Hippocampal formation (tissue), 2 donors: ENCODE measurements at regions not wholly inside any gene's neighbourhood (a gene's known extent, or its start where the extent isn't known, plus 50 kb on each side); places are given as distances from the start of the nearest gene placed in this dataset.

Source experiments
- DNase-seq, 2 donors: peaks; one replicate each; lab custom pipeline; 2025; lab: John Stamatoyannopoulos, UW

DNA sequence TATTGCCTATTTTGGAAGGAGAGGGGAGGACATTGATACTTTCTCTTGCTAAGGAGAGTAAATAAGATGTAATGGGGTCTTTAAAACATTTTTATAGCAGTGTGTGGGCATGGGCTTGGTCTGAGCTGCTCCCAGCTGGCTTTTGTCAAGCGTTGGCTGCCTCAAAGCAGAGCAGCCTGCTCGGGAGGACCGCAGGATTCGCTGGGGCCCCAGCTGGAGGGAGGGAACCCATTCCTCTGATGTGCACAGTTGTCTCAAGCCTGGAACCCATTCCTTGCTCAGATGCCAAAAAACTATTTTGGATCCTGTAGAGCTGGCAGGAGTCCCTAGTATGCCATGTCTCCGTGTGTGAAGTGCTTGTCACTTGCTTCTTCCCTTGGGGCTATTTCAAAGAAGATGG is 59.4 kb upstream of the RMDN2 start:
- no peak for DNase-seq

DNA sequence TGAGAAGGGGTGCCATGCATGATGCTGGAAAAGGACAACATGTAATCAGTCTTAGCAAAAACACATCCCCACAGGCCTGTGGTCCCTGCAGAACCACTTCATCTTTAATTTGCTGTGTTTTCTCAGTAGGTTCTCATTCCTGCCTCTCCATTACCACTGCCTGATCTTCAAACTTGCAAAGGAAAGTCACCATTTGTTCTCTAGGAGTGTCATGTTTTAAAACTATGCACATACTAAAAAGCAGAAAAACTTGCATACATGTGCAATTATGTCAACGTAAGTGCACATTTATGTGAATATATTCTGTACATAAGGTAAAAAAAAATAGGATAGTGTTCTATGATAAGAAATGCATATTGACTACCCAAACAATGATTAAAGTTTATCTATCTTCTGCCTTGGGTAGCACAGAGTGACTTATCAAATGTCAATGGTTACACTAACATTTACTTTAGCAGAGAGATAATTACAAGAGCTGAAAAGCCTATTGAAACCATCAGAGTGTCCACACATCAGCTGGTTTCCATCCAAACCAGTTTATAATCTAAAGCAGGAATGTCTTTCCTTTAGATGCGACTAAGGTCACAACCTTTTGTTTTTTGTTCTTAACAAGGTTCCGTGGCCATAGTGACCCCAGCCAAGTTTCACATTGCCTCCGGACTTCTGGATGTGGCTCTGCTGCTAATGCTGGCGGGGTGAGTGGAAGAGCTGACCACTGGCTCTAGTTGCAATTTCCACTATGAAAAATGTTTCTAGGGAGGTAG is 58.7 kb upstream of the RMDN2 start:
- DNase-seq = no peak

DNA sequence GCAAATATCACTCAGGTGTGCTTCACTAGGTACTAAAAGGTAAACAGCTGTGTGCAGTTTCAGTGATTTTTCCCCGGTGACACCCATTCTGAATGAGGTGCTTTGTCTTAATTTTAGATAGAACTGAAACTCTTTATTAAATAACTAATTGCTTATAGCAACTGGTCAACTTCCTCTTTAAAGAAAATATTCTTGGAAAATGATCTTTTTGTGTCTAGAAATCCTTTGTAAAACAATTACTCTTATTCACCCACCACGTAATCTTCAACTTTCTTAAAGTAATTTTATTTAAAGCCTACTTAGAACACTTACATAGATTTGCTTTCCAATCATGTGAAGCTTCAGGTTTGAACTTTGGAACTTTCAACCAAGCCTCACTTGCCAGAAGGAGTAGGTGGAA is 57.9 kb upstream of the RMDN2 start:
- DNase-seq = no peak

DNA sequence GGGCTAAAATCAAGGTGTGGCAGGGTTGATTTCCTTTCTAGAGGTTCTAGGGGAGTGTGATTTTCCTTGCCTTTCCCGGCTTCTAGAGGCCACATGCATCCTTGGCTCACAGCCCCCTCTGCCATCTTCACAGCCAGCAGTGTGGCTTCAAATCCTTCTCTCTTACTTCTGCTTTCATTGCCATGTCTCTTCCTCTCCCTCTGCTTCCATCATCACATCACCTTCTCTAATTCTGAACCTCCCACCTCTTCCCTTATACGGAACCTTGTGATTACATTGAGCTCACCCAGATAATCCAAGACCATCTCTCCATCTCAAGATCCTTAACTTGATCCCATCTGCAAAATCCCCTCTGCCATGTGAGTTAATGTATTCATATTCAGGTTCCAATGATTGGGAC is 56.2 kb upstream of the RMDN2 start:
- DNase-seq = no peak

DNA sequence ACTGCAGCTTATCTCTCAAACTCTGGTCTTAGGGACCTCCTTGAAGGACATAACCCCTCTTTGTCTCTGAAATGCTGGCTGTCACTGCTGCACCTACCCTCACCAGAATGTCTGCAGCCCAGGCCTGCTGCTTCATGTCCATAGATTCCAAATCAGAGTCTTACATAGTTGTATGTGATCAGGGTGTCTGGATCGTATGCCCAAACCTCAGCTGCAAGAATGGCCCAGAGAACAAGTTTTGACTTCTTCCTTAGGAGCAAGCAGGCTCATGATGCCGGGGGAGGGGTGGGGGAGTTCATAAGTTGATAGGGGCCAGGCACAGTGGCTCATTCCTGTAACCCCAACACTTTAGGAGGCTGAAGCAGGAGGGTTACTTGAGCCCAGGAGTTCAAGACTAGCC is 55.8 kb upstream of the RMDN2 start:
- DNase-seq = no peak

DNA sequence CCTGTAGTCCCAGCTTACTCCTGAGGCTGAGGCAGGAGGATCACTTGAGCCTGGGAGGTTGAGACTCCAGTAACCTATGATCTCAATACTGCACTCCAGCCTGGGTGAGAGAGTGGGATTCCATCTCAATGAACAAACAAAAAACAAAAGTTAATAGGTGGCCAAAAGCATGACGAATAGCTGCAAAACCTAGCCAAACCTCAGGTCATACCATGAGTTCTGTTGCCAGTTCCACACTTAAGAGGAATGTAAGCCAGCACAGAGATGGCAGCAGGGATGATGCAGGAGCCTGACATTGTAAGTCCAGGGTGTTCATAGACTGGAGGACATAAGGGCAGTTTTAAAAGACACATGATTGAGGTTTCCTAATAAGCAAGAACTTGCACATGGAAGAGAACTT is 55.3 kb upstream of the RMDN2 start:
- no peak for DNase-seq

DNA sequence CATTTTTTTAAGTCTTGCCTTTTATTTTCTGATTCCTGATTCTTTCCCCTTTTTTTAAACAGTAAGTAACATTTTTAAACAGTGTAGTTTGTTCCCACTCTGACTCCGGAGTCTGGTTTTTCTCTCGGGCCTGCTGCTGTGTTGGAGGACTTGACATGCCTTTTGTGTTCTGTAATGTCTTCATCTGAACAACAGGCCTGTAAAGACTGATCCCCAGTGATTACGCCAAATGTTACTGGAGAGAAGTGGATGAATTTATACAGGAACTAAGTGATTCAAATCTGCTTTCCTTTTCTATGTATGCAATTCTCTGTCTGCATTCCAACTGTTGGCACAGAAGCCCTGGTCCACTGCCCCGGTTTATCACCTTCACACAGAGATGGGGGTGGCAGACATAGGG is 54.3 kb upstream of the RMDN2 start:
- no peak for DNase-seq

DNA sequence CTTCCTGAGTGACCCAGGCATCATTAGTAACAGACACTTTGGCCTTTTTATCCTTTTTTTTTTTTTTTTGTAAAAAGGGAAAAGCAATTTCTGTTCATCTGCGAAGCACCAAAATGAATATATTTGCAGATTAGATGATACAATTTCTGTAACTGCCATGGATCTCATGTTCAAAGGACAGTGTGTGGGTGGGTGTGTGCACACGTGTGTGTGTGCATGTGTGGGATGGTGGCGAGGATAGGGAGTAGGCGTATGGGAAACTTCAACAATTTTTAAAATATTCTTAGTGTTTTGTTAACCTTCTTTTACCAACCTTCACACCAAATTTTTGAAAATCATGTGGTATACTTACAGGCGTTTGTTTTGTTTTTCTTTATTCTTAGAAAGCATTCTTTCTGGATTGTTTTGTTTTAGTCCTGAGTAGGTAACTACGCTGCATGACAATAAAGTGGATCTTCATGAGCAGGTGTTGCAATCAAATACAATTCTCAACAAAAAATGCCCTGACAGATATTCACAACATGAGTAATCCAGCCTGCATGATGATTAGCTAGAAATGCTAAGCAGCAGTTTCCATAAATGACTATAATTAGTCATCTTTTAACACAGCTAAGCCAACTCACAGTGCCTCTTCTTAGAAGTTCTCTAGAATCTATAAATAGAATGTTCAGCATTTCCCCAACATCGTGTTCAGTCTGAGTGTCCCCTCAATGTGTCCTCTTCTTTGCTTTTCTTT is 53.5 kb upstream of the RMDN2 start:
- peak in 1 of 2 donors; percentile 50 for DNase-seq

DNA sequence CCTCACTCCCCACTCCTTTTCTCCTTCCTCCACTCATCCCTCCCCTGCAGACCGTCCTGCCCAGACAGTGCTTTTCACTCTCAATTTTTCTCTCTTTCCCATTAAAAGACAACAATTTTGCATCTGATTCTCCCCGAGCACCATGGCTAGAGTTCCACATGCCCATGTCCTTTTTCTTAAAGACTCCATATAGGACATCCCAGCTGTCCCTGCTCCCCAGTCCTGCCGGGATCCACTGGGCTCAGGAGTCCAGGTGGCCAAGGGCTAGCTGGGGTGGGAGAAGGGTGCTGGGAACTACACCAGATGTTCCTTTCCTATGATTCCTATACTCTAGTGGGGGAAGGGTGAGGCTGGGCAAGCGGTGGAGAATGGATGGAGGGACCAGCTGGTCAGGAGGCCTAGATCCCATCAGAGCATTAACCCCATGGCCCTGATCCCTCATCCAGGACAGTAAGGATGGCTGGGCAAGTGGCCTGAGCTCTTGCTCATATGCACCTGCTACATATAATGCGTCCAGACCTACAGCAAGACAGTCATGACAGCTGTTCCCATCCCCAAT is 52.8 kb upstream of the RMDN2 start:
- DNase-seq = no peak

DNA sequence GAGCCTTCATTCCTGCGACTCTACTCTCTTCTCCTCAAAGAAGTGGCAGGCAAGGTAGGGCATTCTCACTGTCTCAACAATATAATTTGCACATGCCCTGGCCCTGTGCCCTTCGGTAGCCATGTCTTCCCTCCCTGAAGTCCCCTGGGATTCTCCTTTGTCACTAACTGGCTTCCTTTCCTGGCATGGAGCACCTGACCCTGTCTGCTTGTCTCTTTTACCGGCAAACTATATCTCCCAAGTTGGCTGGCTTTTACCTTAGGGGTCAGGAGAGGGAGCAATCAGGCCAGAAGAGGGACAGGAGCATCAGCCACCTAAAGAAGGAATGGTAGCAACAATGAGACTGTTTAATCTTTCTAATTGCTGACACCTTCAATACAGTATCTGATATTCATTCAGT is 51.9 kb upstream of the RMDN2 start:
- no peak for DNase-seq

DNA sequence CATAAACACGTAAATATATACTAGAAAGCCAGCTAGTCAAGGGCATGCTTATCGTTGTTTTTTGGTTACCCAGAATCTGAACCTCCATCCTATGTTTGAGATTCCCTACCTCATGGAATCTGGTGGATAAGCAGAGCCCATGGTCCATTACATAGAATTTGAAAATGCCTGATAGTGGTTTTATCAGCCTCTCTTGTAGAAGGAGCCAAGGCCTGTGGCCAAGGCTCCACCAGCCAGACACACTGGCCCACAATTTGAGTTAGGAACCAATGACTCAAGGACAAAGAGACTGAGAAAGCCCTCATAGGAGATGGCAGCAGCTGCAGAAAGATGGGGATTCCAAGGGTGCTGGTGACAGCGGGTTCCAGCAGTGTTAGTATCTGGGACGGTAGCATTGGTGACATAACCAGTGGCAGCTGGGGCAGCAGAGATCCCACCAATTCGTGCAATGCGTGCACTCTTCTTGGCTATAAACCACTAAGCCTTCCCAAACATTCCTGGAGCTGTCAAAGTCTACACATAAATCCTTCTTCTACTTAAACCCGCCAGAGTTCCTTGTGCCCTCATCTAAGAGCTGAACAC is 51.2 kb upstream of the RMDN2 start:
- no peak for DNase-seq

DNA sequence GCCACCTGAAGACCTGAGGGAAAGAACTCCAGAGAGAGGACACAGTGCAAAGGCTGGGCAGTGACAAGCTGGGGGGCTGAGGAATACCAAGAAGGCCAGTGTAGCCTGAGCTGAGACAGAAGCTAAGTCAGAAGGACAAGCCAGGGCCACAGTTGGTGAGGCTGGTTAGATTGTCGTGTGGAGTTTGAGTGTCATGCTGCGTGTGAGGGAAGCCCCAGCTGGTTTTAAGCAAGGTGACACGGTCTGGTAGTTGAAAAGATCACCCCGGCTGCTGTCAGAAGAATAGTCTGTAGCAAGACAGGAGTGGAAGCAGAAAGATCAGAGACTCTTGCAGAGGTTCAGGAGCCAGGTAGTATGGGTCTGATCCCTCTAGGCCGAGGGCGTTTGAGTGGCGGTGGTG is 50.6 kb upstream of the RMDN2 start:
- no peak for DNase-seq
